Mucosa of stomach (tissue), 1 donor: ENCODE measurements at regions not wholly inside any gene's neighbourhood (a gene's known extent, or its start where the extent isn't known, plus 50 kb on each side); places are given as distances from the start of the nearest gene placed in this dataset.
"Not testable (repeated sequence)": the region's sequence is repeated elsewhere in the genome, so short reads cannot be mapped to it uniquely, and the experiment has no call there.

Experiments used
- H3K27me3 ChIP-seq: one replicate; pipeline ENCODE4 v1.7.0; 2013; ENCODE audit warnings: mild to moderate bottlenecking, low read length; ENCODE audit not compliant: control insufficient read depth, insufficient read depth
- H3K36me3 ChIP-seq: one replicate; pipeline ENCODE4 v1.7.0; 2013; ENCODE audit warnings: low read length; ENCODE audit not compliant: control insufficient read depth, insufficient read depth
- H3K4me1 ChIP-seq: one replicate; pipeline ENCODE4 v1.7.0; 2013; ENCODE audit warnings: mild to moderate bottlenecking, low read length; ENCODE audit not compliant: control insufficient read depth, insufficient read depth
- H3K4me3 ChIP-seq: one replicate; pipeline ENCODE4 v1.7.0; 2013; ENCODE audit warnings: low read length
- H3K9ac ChIP-seq: one replicate; pipeline ENCODE4 v1.7.0; 2013; ENCODE audit warnings: mild to moderate bottlenecking, low read length, moderate library complexity
- H3K9me3 ChIP-seq: one replicate; pipeline ENCODE4 v1.7.0; 2013; ENCODE audit warnings: mild to moderate bottlenecking, low read length, moderate library complexity; ENCODE audit not compliant: control insufficient read depth
- donor health status: Pancreatic carcinoma.

DNA sequence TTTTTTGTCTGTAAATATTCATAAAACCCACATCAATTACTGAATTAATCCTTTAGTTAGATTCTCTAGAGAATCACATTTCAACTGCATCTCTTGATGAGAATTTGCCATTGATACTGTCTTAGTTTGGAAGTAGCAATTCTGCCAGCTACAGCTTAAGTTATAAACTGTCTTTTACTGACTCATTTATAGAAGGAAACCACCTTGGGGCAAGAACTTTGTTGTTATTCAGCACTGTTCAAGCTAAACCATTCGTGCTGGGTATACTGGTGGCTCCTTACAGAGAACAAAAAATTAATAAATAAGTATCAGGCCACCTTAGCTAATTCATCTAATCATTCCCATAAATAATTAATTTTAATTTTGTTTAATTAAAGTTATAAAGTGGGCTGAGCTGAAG is 1082.6 kb upstream of the CELF4 start:
- Histone ChIP-seq H3K36me3 (no peaks in the 10 kb centered on the region), H3K9ac (no peak overlapping the region), H3K4me1 (no peaks in the 10 kb centered on the region), H3K4me3 (no peak overlapping the region), H3K27me3 (no peaks in the 10 kb centered on the region), H3K9me3 (no peaks in the 10 kb centered on the region)

DNA sequence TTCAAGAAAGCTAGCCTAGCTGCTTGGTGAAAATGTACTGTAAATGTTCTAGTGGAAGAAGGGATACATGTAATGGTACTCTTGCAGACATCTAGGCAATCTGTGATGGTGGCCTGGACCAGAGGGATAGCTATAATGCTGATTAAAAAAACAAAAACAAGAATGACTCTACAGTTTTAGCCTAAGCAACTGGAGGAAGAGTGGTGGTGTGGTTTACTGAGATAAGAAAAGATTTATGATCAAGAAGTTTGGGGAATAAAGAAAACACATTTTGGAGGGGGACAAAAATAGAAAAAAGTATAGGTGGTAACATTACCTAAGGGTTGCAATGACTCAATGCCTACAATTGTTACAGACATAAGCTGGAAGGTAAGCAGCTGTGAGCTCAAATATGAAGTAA is 1080.7 kb upstream of the CELF4 start:
- no peak overlapping the region for H3K4me3 ChIP-seq
- H3K9ac ChIP-seq: no peak overlapping the region
- no peaks in the 10 kb centered on the region for H3K27me3 ChIP-seq
- no peaks in the 10 kb centered on the region for H3K4me1 ChIP-seq
- H3K9me3 ChIP-seq: no peaks in the 10 kb centered on the region
- no peaks in the 10 kb centered on the region for H3K36me3 ChIP-seq

DNA sequence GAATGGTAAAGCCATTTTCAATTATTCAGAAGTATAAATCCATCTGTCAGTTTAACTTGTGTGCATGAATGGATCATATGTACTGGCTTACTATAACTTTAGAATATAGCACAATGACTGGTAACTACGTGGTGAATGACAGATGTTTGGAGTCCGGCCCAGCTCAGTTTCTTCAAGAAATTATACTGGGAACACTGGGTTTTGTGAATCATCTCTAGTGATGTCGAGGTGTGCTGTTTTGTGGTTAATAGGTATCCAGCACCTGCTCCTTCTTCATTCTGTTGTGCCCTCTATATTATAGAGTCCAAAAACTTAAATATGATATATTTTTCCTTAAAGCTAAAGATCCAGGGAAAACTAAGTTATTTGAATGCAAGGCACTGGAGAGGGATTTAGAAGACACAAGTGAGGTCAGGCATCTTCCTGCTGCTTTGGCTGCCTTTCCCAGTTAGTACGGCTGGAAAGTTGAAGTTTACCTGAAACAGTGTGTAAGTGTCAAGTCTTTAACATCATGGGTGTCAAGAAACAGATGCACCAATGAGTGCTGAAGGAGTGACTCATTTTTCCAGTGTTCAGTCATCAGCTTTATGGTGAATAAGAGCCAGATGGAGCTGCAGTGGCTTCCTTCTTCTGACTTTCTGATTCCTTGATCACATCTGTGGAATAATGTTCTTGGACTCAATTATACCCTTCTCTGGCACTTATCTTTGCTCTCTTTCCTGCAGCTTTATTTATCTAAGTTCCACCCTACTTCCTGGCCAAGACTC is 1079.5 kb upstream of the CELF4 start:
- Histone ChIP-seq H3K36me3 (no peaks in the 10 kb centered on the region), H3K27me3 (no peaks in the 10 kb centered on the region), H3K9ac (no peak overlapping the region), H3K4me1 (no peaks in the 10 kb centered on the region), H3K4me3 (no peak overlapping the region), H3K9me3 (no peaks in the 10 kb centered on the region)

DNA sequence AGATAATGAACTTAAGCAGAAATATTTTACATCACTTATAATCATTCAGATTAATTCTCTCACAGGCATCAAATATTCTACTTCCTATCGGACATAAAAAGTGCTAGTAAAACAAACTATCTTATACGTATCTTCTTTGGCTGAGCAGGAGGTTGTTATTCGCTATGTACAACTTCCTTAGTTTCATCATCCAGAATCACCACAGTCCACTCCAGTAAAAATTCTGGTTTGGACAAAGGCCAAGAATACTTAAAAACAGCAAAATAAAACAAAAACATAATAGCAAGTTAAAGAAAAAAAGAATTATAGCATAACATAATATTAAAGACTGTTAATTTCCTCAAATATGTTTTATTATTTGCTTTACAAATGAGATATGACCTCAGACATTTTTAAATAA is 1077.1 kb upstream of the CELF4 start:
- no peaks in the 10 kb centered on the region for H3K36me3 ChIP-seq
- H3K4me1 ChIP-seq: no peaks in the 10 kb centered on the region
- no peaks in the 10 kb centered on the region for H3K9me3 ChIP-seq
- H3K9ac ChIP-seq: no peak overlapping the region
- H3K27me3 ChIP-seq: no peaks in the 10 kb centered on the region
- no peak overlapping the region for H3K4me3 ChIP-seq

DNA sequence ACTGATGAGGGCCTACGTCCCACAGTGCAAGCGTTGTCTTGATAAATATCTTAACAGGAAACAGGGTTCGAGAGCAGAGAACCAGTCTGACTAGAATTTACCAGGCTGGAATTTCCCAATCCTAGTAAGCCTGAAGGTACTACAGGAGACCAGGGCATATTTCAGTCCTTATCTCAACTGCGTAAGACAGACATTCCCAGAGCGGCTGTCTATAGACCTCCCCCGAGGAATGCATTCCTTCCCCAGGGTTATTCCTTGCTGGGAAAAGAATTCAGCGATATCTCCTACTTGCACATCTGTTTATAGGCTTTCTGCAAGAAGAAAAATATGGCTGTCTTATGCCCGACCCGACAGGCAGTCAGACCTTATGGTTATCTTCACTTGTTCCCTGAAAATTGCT is 1074.1 kb upstream of the CELF4 start:
- H3K4me3 ChIP-seq, H3K36me3 ChIP-seq, H3K9me3 ChIP-seq, H3K4me1 ChIP-seq, H3K9ac ChIP-seq, H3K27me3 ChIP-seq: not testable (repeated sequence)

DNA sequence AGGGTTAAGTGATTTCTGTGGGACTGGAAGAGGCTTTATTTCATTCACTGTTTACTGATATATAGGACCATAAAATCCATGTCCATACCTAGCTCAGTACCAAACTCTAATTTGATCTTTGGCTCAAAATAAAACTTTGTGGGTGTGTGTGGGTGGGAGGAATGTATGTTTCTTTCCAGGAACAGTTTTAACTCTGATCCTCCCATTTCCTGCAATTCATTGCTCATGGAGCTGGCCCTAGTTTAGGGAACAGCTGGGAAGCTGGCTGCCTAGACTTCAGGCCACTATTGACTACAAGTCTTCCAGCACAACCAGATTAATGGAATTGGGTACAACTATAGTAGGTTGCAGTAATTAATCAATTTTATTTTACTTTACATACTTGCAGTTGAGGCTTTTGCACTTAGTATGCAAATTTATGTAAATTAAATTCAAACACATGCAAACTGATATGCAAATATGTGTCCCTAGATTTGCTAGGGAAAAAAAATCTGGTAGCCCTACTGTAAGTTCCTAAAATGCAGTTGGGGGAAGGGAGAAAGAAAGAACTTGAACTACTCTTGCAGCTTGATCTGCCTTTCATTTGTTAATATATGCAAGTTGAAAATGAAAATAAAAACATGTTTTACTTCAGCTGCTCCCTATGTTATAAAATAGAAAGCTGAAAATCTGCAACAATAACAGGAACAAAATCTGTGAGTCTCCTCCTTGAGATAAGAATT is 1070.3 kb upstream of the CELF4 start:
- Histone ChIP-seq H3K4me1 (no peaks in the 10 kb centered on the region), H3K27me3 (no peaks in the 10 kb centered on the region), H3K9ac (no peak overlapping the region), H3K36me3 (no peaks in the 10 kb centered on the region), H3K9me3 (no peaks in the 10 kb centered on the region), H3K4me3 (no peak overlapping the region)

DNA sequence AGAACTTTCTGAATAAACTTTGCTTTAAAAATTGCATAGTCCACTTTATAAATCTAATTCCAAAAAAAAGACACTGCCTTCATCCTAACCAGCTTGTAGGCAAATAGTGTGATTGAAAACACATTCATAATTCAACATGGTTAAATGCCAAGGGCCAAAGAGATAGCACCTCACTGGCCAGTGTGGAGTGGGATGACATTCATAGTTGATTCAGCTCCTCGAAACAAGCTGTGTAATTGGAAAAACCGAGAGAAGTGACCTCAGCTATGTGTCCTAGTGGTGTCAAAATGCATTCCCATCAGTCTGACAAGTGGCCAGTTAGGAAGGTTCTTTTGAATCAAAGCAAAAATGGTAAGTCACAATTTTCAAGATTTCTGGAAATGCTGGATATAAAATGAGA is 1068.5 kb upstream of the CELF4 start:
- Histone ChIP-seq H3K9me3 (no peaks in the 10 kb centered on the region), H3K9ac (no peak overlapping the region)

DNA sequence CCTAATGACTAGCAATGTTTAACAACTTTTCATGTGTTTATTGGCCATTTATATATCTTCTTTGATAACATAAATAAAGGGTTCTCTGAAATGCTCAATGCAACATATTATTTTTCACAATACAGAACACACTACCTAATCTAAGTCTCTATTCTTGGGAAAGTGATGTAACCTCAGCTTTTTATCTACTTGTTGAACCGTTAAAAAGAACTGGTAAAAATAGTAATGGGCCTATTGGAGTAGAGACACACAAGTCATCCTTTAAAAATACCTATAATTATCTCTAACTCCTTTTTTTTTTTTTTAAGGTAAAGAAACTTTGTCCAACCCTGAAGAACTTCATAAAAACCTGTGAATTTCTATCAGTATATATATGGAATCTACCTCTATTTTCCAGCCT is 1067.7 kb upstream of the CELF4 start:
- no peak overlapping the region for H3K4me3 ChIP-seq
- H3K4me1 ChIP-seq: no peaks in the 10 kb centered on the region
- H3K9me3 ChIP-seq: no peaks in the 10 kb centered on the region
- no peaks in the 10 kb centered on the region for H3K27me3 ChIP-seq
- H3K9ac ChIP-seq: no peak overlapping the region
- H3K36me3 ChIP-seq: no peaks in the 10 kb centered on the region

More for the DNA sequence above, 1068.5 kb upstream of the CELF4 start:
- no peaks in the 10 kb centered on the region for H3K27me3 ChIP-seq
- H3K4me3 ChIP-seq: no peak overlapping the region
- no peaks in the 10 kb centered on the region for H3K36me3 ChIP-seq
- no peaks in the 10 kb centered on the region for H3K4me1 ChIP-seq

DNA sequence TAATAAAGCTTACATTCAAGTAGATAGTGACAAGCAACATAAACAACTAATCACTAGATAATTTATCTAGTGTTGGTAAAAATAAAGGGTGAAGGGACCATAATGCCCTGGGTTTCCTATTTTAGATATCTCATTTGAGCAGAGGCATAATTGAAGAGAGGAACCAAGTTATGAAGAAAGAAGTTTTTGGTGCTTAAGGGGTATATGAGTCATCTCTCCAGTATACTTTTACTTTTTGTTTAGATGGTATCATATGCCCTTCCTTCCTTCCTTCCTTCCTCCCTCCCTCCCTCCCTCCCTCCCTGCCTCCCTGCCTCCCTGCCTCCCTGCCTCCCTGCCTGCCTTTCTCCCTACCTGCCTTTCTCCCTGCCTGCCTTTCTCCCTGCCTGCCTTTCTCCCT is 1053.5 kb upstream of the CELF4 start:
- Histone ChIP-seq H3K4me3 (no peak overlapping the region), H3K9me3 (no peaks in the 10 kb centered on the region), H3K36me3 (no peaks in the 10 kb centered on the region), H3K9ac (no peak overlapping the region), H3K4me1 (no peaks in the 10 kb centered on the region), H3K27me3 (no peaks in the 10 kb centered on the region)

DNA sequence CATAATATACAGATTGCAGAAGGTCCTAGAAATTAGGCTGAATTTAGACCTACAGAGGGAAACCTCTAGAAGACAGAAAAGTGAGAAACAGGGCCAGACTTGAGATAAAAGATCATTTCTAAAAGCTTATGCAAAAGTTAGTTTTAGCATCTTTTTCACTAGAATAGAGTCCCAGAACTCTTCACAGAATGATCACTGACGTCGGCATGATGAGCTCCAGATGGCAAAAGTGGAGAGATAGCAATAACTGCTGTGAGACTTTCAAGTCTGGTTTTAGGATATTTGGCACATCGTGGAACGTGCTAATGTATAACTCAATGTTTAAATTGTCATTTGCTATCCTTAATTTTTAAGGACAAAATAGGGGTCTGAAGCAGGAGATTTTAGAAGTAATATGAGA is 1050.7 kb upstream of the CELF4 start:
- Histone ChIP-seq H3K4me1 (no peaks in the 10 kb centered on the region), H3K36me3 (no peaks in the 10 kb centered on the region), H3K27me3 (no peaks in the 10 kb centered on the region), H3K9ac (no peak overlapping the region), H3K9me3 (no peaks in the 10 kb centered on the region), H3K4me3 (no peak overlapping the region)

DNA sequence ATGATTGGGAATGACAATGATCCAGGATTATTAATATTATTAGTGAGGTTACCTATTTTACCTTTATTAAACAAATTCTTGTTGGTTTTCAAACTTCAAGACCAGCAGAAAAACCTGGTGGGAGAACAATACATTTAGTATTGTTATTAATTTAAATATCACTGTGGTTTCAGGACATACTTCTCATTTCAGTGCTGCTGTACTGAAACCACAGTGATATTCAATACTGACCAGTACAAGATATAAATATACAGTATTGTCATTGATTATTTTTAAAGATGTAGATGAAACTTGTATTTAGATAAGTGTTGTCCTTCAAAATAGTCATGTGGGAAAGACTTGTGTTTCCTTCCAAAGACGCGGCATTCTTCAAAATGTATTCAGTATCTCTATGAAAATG is 1047.3 kb upstream of the CELF4 start:
- no peak overlapping the region for H3K4me3 ChIP-seq
- H3K9me3 ChIP-seq: no peaks in the 10 kb centered on the region
- no peaks in the 10 kb centered on the region for H3K4me1 ChIP-seq
- H3K9ac ChIP-seq: no peak overlapping the region
- H3K27me3 ChIP-seq: no peaks in the 10 kb centered on the region
- H3K36me3 ChIP-seq: no peaks in the 10 kb centered on the region

DNA sequence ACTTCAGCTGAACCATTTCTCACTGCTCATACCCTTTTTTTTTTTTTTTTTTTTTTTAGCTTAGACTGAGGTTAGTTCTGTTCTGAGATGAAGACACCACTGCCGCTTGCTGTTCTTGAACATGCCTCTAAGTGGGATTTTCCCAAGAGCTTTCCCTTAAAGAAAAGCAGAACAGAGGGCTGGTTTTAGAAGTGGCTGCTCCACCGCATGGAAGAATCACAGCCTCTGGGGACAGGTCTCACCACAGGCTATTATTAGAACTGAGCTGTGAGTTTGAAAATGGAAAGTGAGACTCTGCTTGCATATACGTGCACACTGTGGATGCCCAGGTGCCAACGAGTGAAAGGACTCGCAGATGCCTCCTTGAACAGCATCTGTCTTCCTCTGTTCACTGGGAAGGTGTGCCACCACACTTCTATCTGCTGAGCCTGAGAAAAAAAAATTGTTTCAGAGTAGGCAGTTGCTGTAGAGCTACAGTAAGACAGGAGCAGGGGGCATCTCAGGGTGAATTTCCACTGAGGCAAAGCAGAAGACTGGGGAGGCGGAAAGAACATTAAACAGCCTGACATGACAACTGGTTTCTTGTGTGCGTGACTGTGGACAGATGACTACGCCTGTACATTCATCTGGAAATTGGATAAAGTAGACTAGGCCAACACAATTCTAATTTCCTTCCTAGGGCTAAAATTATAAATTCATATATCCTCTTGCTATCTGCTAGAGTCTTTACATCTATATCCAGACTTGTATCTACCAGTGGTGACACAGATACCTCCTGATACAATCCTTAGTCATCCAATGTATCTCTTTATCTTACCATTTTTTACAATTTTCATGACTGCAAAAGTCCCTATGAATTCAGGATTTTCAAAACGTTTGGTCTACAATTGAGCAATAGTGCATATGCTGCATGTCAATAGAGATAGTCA is 1045.7 kb upstream of the CELF4 start:
- Histone ChIP-seq H3K27me3 (no peaks in the 10 kb centered on the region), H3K9me3 (no peaks in the 10 kb centered on the region), H3K36me3 (no peaks in the 10 kb centered on the region), H3K4me3 (no peak overlapping the region), H3K4me1 (no peaks in the 10 kb centered on the region), H3K9ac (no peak overlapping the region)
